Activated naive CD8-positive, alpha-beta T cell treated with anti-CD3 and anti-CD28 coated beads, Interleukin-2, amount 10 ng/mL, durations not matched to agents 7 days and 5 days (primary cell): ENCODE measurements at regions not wholly inside any gene's neighbourhood (a gene's known extent, or its start where the extent isn't known, plus 50 kb on each side); places are given as distances from the start of the nearest gene placed in this dataset.

Source experiments
- ATAC-seq: fragments of 150-1000 bp; cut with Tn5 transposase; one replicate; pipeline ENCODE4 v1.10.0; 2021; ENCODE audit warnings: low read depth, moderate library complexity
- POLR2A ChIA-PET: fragments of 350-600 bp; sonication (Branson Sonifier 250); formaldehyde crosslinking; loops from one replicate; lab custom pipeline; 2021; ENCODE audit warnings: antibody characterized with exemption; lab: Charles Lee
- DNase-seq: peaks from one replicate; pipeline ENCODE4 v3.0.0; 2021
- H3K27ac Mint-ChIP-seq: one replicate; pipeline ENCODE4 v1.8.0; 2022; ENCODE audit warnings: mild to moderate bottlenecking, mixed read lengths
- H3K27me3 Mint-ChIP-seq: one replicate; pipeline ENCODE4 v1.8.0; 2022; ENCODE audit warnings: mild to moderate bottlenecking, moderate library complexity, mixed read lengths
- H3K36me3 Mint-ChIP-seq: one replicate; pipeline ENCODE4 v1.8.0; 2021; ENCODE audit warnings: mild to moderate bottlenecking, mixed read lengths
- H3K4me1 Mint-ChIP-seq: one replicate; pipeline ENCODE4 v1.8.0; 2021; ENCODE audit warnings: mixed read lengths
- H3K4me3 Mint-ChIP-seq: one replicate; pipeline ENCODE4 v1.8.0; 2022; ENCODE audit warnings: mild to moderate bottlenecking, moderate library complexity, mixed read lengths
- H3K9me3 Mint-ChIP-seq: one replicate; pipeline ENCODE4 v1.8.0; 2021; ENCODE audit warnings: mixed read lengths

DNA sequence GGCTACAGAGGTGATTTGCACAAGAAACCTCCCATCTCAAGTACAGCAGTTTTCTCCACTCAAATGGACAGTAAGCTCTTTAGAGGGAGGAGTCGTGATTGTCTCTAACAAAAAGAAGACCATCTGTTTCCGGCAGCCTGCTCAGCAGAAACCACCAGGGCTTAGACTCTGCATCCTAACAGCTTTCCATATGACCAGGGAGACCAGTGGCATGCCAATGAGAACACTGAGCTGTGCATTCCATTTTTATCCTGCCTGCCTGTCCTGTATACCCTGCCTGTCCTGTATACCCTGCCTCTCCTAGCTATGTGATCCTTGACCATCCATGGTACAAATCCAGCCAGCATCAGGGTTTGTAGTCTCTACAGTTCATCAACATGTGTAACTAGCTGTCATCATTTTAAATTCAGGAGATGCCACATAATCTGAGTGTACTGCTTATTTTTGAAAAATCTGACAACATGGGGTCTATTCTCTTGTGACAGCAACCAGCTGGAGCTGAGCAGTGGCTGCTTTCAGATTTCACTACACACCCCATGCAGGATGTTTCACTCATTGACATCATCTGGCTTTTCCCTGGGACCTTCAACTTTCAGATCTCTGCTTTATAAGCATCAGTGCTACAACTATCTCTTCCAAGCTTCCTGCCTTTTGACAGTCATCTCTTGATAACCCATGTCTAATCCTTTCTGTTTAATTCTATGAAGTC, 50.5 kb upstream of the POU2AF2 start:
- H3K27me3 Mint-ChIP-seq, result peaks cover 18% of the 10 kb centered on the region
- DNase-seq, result no peak
- POLR2A ChIA-PET, result no interaction called here
- no peaks in the 10 kb centered on the region for H3K9me3 Mint-ChIP-seq
- no peaks in the 10 kb centered on the region for H3K36me3 Mint-ChIP-seq
- ATAC-seq, result no peak
- no peak overlapping the region for H3K27ac Mint-ChIP-seq
- H3K4me1 Mint-ChIP-seq, result no peaks in the 10 kb centered on the region
- no peak overlapping the region for H3K4me3 Mint-ChIP-seq

DNA sequence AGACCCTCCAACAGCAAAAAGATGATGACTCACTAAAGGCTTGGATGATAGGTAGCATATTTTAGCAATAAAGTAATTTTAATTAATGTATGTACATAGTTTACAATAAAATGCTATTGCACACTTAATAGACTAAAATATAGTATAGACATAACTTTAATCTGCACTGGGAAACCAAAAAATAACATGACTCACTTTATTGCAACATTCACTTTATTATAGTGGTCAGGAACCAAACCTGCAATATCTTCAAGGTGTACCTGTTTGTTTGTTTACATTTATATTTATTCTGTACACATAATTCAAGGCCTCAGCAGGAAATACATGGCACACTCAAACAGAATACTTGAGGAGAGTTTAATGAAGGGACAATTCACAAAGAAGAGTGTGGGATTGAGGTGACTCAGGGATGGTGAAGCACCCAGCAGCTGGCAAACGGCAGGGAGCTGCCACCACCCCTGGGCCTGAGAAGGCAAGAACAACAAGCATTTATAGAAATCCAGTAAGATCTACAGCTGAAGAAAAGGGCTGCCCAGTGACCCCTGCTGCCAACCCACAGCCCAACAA, 51.5 kb upstream of the POU2AF2 start:
- ATAC-seq, result no peak
- Mint-ChIP-seq H3K4me1 (no peaks in the 10 kb centered on the region), H3K9me3 (no peaks in the 10 kb centered on the region), H3K4me3 (no peak overlapping the region), H3K27me3 (peaks cover 13% of the 10 kb centered on the region), H3K27ac (no peak overlapping the region), H3K36me3 (no peaks in the 10 kb centered on the region)
- POLR2A ChIA-PET, result no interaction called here
- DNase-seq, result no peak

DNA sequence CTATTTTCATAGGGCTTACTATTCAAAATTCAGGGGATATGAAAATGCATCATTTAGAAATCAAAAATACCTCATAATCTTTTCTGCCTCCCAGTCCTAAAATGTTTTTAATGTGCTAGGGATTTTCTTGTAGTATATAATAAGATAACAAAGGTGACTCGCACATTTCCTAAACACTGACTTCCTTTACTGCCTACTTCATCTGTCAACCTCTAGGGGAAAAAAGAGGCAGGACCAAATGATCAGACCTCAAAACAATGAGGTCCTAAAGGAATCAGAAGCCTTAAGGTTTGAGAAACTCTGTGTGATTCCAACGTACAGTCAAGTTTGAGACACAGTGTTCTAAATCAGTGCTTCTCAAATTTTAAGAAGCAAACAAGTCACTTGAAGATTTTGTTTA, 56.1 kb upstream of the POU2AF2 start:
- Mint-ChIP-seq H3K27me3 (peaks cover 16% of the 10 kb centered on the region), H3K27ac (no peak overlapping the region), H3K4me1 (no peaks in the 10 kb centered on the region), H3K36me3 (no peaks in the 10 kb centered on the region), H3K9me3 (peaks cover 3% of the 10 kb centered on the region), H3K4me3 (no peak overlapping the region)
- DNase-seq (no peak), ATAC-seq (no peak)
- POLR2A ChIA-PET, result no interaction called here

DNA sequence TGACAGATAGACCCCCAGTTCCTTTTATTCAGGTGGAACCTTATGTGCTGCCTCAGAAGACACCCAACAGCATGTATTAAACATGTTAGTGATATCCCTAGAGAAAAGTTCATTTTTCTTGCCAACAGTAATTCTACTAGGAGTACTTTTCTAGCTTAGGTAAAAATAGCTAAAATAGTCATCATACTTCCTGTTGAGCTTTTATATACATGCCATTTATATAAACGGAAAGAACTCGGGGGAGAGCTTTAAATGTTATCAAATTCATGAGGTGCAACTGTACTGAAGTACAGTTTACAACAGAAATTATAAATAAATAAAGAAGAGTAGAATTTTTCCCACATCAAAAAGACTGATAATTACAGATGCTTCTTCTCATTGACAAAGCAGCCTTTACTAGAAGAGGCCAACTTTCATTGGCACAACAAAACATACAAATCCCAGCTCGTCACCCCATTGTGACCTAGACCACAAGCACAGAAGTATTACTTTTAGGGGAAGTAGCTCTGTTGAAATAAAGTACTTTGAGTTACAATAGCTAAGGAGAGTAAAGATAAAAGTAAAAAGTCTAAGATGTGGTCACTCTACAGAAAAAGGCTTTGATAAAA, 59.1 kb upstream of the POU2AF2 start:
- Mint-ChIP-seq H3K4me3 (no peak overlapping the region), H3K36me3 (no peaks in the 10 kb centered on the region), H3K4me1 (no peaks in the 10 kb centered on the region), H3K27me3 (peaks cover 16% of the 10 kb centered on the region), H3K27ac (no peak overlapping the region), H3K9me3 (peaks cover 3% of the 10 kb centered on the region)
- no peak for ATAC-seq
- DNase-seq, result no peak
- POLR2A ChIA-PET, result no interaction called here

DNA sequence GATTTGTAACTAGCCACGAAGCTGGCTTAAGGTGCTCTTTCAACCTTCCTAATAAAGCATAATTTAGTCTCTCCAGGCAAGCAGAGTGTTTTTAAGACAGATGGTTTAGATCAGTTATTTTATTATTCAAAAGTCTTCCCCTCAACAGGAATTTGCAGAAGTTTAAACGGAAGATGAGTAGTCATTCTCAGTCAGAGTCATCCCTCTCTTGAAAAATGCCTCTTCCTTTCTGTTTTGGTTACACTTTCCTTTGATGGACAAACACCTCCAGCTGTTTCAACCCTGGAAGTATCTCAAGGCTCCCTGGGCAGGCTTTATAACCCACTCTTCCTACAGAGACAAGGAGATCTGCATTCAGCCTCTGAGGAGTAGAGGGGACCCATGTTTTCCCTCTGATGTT, 60.3 kb upstream of the POU2AF2 start:
- Mint-ChIP-seq H3K4me3 (no peak overlapping the region), H3K9me3 (peaks cover 3% of the 10 kb centered on the region), H3K4me1 (no peaks in the 10 kb centered on the region), H3K27ac (no peak overlapping the region), H3K36me3 (no peaks in the 10 kb centered on the region), H3K27me3 (peaks cover 13% of the 10 kb centered on the region)
- DNase-seq, result no peak
- no peak for ATAC-seq
- POLR2A ChIA-PET, result no interaction called here

DNA sequence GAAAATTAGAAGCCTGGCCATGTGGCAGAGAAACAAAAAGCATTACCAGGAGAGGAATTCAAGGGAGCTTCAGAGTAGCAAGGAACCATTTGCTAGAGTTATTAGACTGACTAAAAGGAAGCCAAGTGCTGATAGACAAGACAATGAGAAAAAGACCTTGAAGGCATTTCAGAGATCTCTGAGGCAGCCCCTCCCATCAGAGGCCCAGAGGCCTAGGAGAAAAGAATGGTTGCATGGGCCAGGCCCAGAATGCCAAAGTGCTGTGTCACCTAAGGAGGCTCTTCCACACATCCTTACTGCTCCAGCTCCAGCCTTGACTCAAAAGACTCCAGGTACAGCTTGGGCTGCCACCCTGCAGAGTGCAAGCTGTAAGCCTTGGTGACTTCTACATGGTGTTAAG, 61.8 kb upstream of the POU2AF2 start:
- no peak for ATAC-seq
- no peak for DNase-seq
- Mint-ChIP-seq H3K36me3 (no peaks in the 10 kb centered on the region), H3K27me3 (peaks cover 12% of the 10 kb centered on the region), H3K4me1 (no peaks in the 10 kb centered on the region), H3K27ac (no peak overlapping the region), H3K4me3 (no peak overlapping the region), H3K9me3 (peaks cover 3% of the 10 kb centered on the region)
- POLR2A ChIA-PET, result no interaction called here

DNA sequence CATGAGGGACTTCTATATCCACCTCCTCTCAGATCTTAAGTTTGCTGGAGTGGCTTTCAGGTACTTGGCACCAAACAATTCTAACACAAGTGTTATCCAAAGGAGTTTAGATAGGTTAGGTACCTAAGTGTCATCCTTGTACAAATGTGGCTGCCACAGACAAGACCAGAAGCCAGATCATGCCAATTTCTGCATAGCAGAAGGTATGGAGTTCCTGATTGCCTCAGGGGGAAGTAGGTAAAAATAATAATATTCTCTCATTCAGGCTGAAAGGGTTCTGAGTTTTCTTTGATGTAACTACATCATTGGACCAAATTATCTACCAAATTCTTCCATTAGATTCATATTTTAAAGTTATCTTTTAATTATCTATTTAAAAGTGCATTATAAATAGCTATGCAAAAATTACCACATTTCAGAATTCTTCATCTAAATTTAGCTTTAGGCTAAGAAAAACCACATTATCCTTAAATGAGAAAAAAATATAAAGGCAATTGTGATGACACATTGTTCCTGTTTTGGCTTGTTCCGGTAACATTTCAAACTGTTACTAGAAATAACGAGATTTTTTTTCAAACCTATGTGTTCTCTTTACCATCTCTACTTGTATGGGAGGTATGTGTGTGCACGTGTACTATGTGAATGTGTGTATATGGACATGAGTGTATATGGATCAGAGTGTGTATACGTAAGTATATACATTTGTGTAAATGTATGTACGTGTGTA, 66.2 kb upstream of the POU2AF2 start:
- Mint-ChIP-seq H3K36me3 (no peaks in the 10 kb centered on the region), H3K9me3 (no peaks in the 10 kb centered on the region), H3K27me3 (peaks cover 12% of the 10 kb centered on the region), H3K4me1 (peaks cover 5% of the 10 kb centered on the region), H3K4me3 (no peak overlapping the region), H3K27ac (no peak overlapping the region)
- ATAC-seq, result no peak
- POLR2A ChIA-PET, result no interaction called here
- no peak for DNase-seq

DNA sequence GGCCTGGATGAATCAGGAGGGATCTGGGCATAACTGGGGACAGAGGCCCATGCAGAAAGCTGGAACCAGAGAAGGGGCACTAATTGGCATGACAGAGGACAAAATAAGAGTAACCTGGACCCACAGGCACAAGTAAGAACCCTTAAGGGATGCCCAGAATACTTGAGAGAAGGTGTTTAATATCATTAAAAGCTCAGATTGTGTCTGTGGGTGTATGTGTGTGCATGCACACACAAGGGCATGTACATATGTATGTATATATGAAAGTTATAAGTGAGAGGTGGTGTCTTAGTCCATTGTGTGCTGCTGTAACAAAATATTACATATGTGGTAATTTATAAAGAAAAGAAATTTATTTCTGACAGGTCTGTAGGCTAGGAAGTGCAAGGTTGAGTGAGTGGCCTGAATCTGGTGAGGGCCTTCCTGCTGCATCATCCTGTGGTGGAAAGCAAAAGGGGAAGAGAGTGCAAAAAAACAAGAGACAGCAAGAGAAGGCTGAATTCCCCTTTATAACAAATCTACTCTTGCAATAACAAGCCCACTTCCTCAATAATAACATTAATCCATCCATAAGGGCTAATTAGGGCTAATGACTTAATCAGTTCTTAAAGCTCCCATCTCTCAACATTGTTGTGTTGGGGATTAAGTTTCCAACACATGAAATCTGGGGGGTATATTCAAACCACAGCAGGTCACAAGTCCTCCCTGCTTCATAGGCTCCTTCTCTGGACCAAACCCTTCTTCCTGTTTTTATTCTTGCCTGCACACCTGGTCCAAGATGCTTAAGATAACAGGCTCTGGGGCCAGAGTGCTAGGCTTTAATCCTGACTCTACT, 68.3 kb upstream of the POU2AF2 start:
- H3K27me3 Mint-ChIP-seq, result peaks cover 13% of the 10 kb centered on the region
- no peaks in the 10 kb centered on the region for H3K36me3 Mint-ChIP-seq
- POLR2A ChIA-PET, result no interaction called here
- DNase-seq, result no peak
- no peak for ATAC-seq
- H3K4me1 Mint-ChIP-seq, result peaks cover 5% of the 10 kb centered on the region
- no peak overlapping the region for H3K27ac Mint-ChIP-seq
- no peaks in the 10 kb centered on the region for H3K9me3 Mint-ChIP-seq
- no peak overlapping the region for H3K4me3 Mint-ChIP-seq

DNA sequence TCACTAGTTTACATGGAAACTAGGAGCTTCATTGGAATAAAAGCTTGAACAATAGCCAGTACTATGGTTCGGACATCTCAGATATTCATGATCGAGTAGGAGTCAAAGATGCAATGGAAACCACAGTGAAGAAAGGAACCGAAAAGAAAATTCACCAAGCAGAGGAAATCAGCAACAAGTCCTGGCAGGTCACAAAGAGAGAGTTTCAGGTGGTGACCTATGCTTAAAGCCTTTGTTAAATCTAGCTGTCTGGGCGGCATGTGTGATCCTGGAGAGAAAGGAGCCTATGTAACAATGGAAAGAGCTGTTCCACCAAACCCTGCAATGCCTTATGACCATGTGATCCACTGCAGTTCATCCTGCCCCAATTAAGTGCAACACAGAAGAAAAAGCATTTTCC, 68.9 kb upstream of the POU2AF2 start:
- H3K27me3 Mint-ChIP-seq, result peaks cover 13% of the 10 kb centered on the region
- H3K4me1 Mint-ChIP-seq, result peaks cover 5% of the 10 kb centered on the region
- no peaks in the 10 kb centered on the region for H3K36me3 Mint-ChIP-seq
- H3K27ac Mint-ChIP-seq, result no peak overlapping the region
- no peak for DNase-seq
- H3K9me3 Mint-ChIP-seq, result no peaks in the 10 kb centered on the region
- ATAC-seq, result no peak
- POLR2A ChIA-PET, result no interaction called here
- no peak overlapping the region for H3K4me3 Mint-ChIP-seq

DNA sequence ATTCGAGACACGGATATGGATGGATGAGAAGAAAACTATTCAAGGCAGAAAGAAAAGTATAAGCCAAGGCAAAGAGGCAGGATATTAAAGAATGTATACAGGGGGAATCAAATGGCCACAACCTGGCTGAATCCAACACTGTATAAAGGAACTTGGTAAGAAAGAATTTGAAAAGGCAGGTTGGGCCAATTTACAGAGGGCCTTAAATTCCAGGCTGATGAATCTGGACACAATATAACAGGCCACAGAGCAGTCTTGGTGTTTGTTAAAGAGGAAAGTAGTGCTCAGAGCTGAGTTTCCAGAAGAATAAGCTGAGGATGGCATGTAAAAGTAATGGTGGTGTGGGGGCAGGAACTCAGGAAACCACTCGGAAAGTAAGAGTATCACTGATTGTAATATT, 72.3 kb upstream of the POU2AF2 start:
- Mint-ChIP-seq H3K27me3 (peaks cover 7% of the 10 kb centered on the region), H3K36me3 (no peaks in the 10 kb centered on the region), H3K9me3 (no peaks in the 10 kb centered on the region), H3K4me3 (no peak overlapping the region), H3K4me1 (peaks cover 5% of the 10 kb centered on the region), H3K27ac (no peak overlapping the region)
- ATAC-seq (no peak), DNase-seq (no peak)
- POLR2A ChIA-PET, result no interaction called here

DNA sequence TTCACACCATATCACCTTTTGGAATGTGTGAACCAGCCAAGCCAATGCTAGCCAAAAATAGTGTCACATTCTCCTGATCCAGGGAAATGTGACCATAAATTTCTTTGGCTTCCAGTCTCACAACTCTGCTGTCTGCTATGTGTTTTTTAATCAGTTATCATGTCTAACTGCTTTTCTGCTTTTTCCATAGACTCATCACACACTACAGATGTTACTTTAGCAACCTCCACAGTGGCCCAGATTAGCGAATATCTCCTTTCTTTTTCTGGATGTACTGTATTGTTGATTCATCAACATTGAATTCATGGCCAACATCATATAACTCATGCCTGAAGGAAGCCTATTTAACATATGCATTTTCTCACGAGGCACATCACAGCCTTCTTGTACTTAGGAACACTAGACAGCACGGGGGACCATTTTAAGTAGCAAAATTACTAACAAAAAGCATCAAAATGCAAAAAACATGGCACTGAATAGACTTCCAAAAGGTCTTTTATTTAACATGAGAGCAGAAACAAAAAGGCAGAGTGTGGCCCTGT, 73.1 kb upstream of the POU2AF2 start:
- no peak overlapping the region for H3K27ac Mint-ChIP-seq
- ATAC-seq, result no peak
- H3K4me3 Mint-ChIP-seq, result no peak overlapping the region
- H3K27me3 Mint-ChIP-seq, result peaks cover 7% of the 10 kb centered on the region
- H3K4me1 Mint-ChIP-seq, result peaks cover 2% of the 10 kb centered on the region
- no peak for DNase-seq
- POLR2A ChIA-PET, result no interaction called here
- no peaks in the 10 kb centered on the region for H3K9me3 Mint-ChIP-seq
- H3K36me3 Mint-ChIP-seq, result no peaks in the 10 kb centered on the region

DNA sequence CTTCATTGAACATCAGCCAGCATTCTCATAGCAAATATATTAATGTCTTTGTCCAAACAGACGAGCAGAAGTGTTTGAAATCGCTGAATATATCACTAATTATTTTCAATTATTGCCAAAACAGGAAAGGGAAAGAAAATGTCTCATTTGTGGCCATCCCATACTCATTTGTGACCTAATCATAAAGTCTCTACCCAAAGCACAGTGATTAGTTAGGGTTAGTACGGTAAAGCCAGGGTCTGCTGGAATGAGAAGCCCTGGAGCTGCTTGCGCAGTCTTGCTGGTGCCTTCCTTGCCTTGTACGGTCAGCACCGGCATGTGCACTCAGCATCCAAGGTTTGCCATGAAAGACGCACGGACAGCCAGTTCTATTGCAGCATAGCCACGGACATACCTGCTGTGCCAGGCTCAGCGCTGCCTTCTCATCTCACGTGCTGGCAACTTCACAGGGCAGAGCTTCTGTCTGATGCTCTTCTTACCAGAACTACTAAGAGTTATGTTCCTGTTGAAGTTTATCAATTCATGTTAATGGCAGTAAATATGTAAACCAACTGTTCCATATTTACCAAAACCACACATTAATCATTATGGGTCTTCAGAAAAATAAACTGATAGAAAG, 74.7 kb upstream of the POU2AF2 start:
- Mint-ChIP-seq H3K4me1 (no peaks in the 10 kb centered on the region), H3K27ac (no peak overlapping the region), H3K4me3 (no peak overlapping the region), H3K36me3 (no peaks in the 10 kb centered on the region), H3K27me3 (peaks cover 5% of the 10 kb centered on the region), H3K9me3 (no peaks in the 10 kb centered on the region)
- POLR2A ChIA-PET, result no interaction called here
- DNase-seq (no peak), ATAC-seq (no peak)

DNA sequence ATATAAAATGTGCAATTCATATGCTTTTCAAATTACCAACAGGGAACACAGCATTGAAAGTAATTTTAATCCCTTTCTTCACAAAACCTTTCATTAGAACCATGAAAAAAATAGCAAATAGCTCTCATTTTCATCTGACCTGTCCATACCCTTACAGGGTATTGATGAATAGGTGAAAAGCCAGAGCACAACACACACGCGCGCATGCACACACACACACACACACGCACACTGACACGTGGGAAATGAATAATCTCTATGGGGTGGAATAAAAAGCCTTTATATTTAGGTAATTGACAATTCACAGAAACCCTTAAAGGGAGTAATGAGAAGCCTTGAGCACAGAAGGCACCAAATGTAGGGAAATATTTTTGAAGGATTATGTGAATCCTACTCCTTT, 76.2 kb upstream of the POU2AF2 start:
- Mint-ChIP-seq H3K27me3 (peaks cover 3% of the 10 kb centered on the region), H3K27ac (no peak overlapping the region), H3K36me3 (no peaks in the 10 kb centered on the region), H3K4me1 (no peaks in the 10 kb centered on the region), H3K4me3 (no peak overlapping the region), H3K9me3 (no peaks in the 10 kb centered on the region)
- DNase-seq (no peak), ATAC-seq (no peak)
- POLR2A ChIA-PET, result no interaction called here
